Cardiac muscle cell (in vitro differentiated cells and primary cell): ENCODE measurements at regions not wholly inside any gene's neighbourhood (a gene's known extent, or its start where the extent isn't known, plus 50 kb on each side); places are given as distances from the start of the nearest gene placed in this dataset.
"Not testable (repeated sequence)": the region's sequence is repeated elsewhere in the genome, so short reads cannot be mapped to it uniquely, and the experiment has no call there.

ENCODE experiments used
- DNase-seq, 2 donors: peaks; one replicate each; pipeline versions ENCODE4 v3.0.0 to v3.0.0-alpha.2; 2010 to 2017; ENCODE audit warnings: low read depth in 1 of 2, low spot score in 1 of 2
- H3K27ac ChIP-seq: fragments of 200-600 bp; sonication (generic); 2 replicates; pipeline ENCODE4 v1.5.1; 2016
- H3K27me3 ChIP-seq: fragments of 200-600 bp; sonication (generic); 2 replicates; pipeline ENCODE4 v1.6.0; 2016; ENCODE audit warnings: control low read depth
- H3K36me3 ChIP-seq: fragments of 200-600 bp; sonication (generic); 2 replicates; pipeline ENCODE4 v1.5.1; 2016; ENCODE audit warnings: control low read depth
- H3K4me1 ChIP-seq: fragments of 200-600 bp; sonication (generic); 2 replicates; pipeline ENCODE4 v1.8.1; 2017; ENCODE audit warnings: low read depth, mild to moderate bottlenecking, mixed run types
- H3K4me3 ChIP-seq: fragments of 200-600 bp; sonication (generic); 2 replicates; pipeline ENCODE4 v1.5.1; 2016; ENCODE audit warnings: mild to moderate bottlenecking
- H3K9me3 ChIP-seq: fragments of 200-600 bp; sonication (generic); 2 replicates; pipeline ENCODE4 v1.5.1; 2017; ENCODE audit warnings: low read depth, mild to moderate bottlenecking, control low read depth
- TF ChIP-seq, protein P1 (sequence below): IDR thresholded peaks from 2 replicates; pipeline ENCODE4 v1.5.1; 2012; ENCODE audit warnings: low read depth, mild to moderate bottlenecking, low read length

- no peak overlapping the region for H3K27ac ChIP-seq
- H3K4me1 ChIP-seq, result no peaks in the 10 kb centered on the region
- no peak for DNase-seq
- no peaks in the 10 kb centered on the region for H3K36me3 ChIP-seq
- H3K9me3 ChIP-seq, result no peaks in the 10 kb centered on the region
- no peak overlapping the region for H3K4me3 ChIP-seq
- no peaks in the 10 kb centered on the region for H3K27me3 ChIP-seq
- TF ChIP-seq, protein P1, sequence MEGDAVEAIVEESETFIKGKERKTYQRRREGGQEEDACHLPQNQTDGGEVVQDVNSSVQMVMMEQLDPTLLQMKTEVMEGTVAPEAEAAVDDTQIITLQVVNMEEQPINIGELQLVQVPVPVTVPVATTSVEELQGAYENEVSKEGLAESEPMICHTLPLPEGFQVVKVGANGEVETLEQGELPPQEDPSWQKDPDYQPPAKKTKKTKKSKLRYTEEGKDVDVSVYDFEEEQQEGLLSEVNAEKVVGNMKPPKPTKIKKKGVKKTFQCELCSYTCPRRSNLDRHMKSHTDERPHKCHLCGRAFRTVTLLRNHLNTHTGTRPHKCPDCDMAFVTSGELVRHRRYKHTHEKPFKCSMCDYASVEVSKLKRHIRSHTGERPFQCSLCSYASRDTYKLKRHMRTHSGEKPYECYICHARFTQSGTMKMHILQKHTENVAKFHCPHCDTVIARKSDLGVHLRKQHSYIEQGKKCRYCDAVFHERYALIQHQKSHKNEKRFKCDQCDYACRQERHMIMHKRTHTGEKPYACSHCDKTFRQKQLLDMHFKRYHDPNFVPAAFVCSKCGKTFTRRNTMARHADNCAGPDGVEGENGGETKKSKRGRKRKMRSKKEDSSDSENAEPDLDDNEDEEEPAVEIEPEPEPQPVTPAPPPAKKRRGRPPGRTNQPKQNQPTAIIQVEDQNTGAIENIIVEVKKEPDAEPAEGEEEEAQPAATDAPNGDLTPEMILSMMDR, result no peak
Observed at GRCh38 chr12:13404111-13404628, 207.6 kb downstream of the EMP1 start.

- H3K27me3 ChIP-seq, result peaks cover 15% of the 10 kb centered on the region
- H3K27ac ChIP-seq, H3K36me3 ChIP-seq, H3K4me1 ChIP-seq, H3K4me3 ChIP-seq, DNase-seq, H3K9me3 ChIP-seq: not testable (repeated sequence)
Observed at GRCh38 chr12:13391375-13391774, 194.8 kb downstream of the EMP1 start.

- Histone ChIP-seq H3K36me3 (no peaks in the 10 kb centered on the region), H3K27ac (no peak overlapping the region), H3K27me3 (peaks cover 15% of the 10 kb centered on the region), H3K9me3 (no peaks in the 10 kb centered on the region), H3K4me1 (no peaks in the 10 kb centered on the region), H3K4me3 (no peak overlapping the region)
- DNase-seq, result no peak
- TF ChIP-seq, protein P1, result no peak
Observed at GRCh38 chr12:13390918-13391317, 194.4 kb downstream of the EMP1 start.

DNA sequence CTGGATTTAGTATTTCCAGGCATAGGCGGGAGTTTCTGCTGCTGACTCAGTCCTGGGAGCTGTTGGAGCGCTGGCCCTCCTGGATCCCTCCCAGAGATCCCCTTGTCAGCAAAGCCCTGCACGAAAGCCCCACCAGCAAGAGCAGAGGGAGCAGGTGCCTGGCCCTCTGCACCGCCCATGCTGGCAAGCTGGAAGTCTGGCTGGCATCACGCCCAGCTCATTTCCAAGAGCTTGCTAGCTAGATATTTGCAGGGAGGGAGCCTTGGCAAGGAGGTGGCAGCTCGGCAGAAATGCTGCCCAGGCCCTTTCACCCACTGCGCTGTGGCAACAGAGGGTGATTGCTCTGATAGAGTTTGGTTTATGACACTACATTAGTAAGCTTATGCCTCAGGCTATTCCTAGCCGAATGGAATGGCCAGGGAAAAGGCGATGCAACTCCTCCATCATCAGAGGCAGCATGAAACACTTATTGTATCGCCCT is 193.9 kb downstream of the EMP1 start:
- TF ChIP-seq, protein P1, result no peak
- DNase-seq, result peak in 1 of 2 donors; percentile 32
- no peak overlapping the region for H3K27ac ChIP-seq

GRCh38 chr12:13387101-13387500 is 190.6 kb downstream of the EMP1 start:
- no peak for DNase-seq
- Histone ChIP-seq H3K27ac (no peak overlapping the region), H3K27me3 (peaks cover 22% of the 10 kb centered on the region), H3K36me3 (no peaks in the 10 kb centered on the region), H3K4me3 (no peak overlapping the region), H3K4me1 (no peaks in the 10 kb centered on the region), H3K9me3 (no peaks in the 10 kb centered on the region)
- TF ChIP-seq, protein P1, result no peak

More for the DNA sequence above, 193.9 kb downstream of the EMP1 start:
- Histone ChIP-seq H3K27me3 (peaks cover 15% of the 10 kb centered on the region), H3K4me3 (no peak overlapping the region), H3K4me1 (no peaks in the 10 kb centered on the region), H3K9me3 (no peaks in the 10 kb centered on the region), H3K36me3 (no peaks in the 10 kb centered on the region)

- H3K9me3 ChIP-seq, result no peaks in the 10 kb centered on the region
- no peak for DNase-seq
- no peak overlapping the region for H3K4me3 ChIP-seq
- peaks cover 27% of the 10 kb centered on the region for H3K27me3 ChIP-seq
- TF ChIP-seq, protein P1, result no peak
- H3K27ac ChIP-seq, result no peak overlapping the region
- no peaks in the 10 kb centered on the region for H3K36me3 ChIP-seq
- no peaks in the 10 kb centered on the region for H3K4me1 ChIP-seq
Observed at GRCh38 chr12:13386323-13387039, 190.0 kb downstream of the EMP1 start.
